ENCODE measurements at regions not wholly inside any gene's neighbourhood (a gene's known extent, or its start where the extent isn't known, plus 50 kb on each side); places are given as distances from the start of the nearest gene placed in this dataset.

DNA sequence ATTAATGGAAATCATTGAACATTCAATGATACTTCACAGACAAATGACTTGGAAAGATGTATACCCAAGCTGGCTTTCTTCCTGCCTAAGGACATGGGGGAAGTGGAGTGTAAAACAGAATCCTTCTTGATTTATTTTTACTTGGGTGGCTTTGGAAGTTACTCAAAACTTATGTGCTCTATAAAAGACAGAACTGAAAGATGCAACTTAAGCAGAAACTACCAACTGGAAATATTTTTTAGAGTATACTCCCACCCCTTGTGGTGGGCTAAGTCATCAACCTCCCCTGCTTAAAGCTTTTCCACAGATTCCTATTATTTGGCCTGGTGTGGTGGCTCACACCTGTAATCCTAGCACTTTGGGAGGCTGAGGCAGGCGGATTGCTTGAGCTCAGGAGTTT lies 126.0 kb upstream of the ATP2B1 start:
- Histone ChIP-seq H3K36me3 (ENCODE audit: insufficient read depth, low read length) (no peaks in the 10 kb centered on the region), H2AFZ (ENCODE audit: low read depth, low read length) (no peak overlapping the region), H3K4me2 (ENCODE audit: low read length) (no peak overlapping the region), H3K4me3 (ENCODE audit: low read length) (no peak overlapping the region), H3K27me3 (ENCODE audit: insufficient read depth, low read depth, low read length) (peaks cover 2% of the 10 kb centered on the region), H3K27ac (ENCODE audit: low read length) (no peak overlapping the region), H3F3A (ENCODE audit: insufficient read depth, low read length, poor library complexity, severe bottlenecking) (no peaks in the 10 kb centered on the region), H4K20me1 (ENCODE audit: insufficient read depth) (no peaks in the 10 kb centered on the region), H3K79me2 (replicated peaks; ENCODE audit: insufficient read depth, low read length) (no peaks in the 10 kb centered on the region), H3K9me2 (ENCODE audit: insufficient read depth, low read length) (no peaks in the 10 kb centered on the region), H3K9me3 (ENCODE audit: low read length) (no peaks in the 10 kb centered on the region), H3K9ac (ENCODE audit: low read length) (no peak overlapping the region)
- TF ChIP-seq EP300 (conservative IDR thresholded peaks at IDR 0.05; ENCODE audit: poor library complexity, severe bottlenecking) (no peak), SMC3 (conservative IDR thresholded peaks at IDR 0.05; ENCODE audit: poor library complexity) (no peak), RAD21 (conservative IDR thresholded peaks at IDR 0.05) (no peak), POLR2AphosphoS5 (IDR thresholded peaks at IDR 0.05) (no peak), EZH2 (IDR thresholded peaks at IDR 0.05; ENCODE audit: borderline replicate concordance, insufficient read depth, low read length, poor library complexity, severe bottlenecking) (no peak), MXI1 (conservative IDR thresholded peaks at IDR 0.05; ENCODE audit: poor library complexity, severe bottlenecking) (no peak), TAF1 (IDR thresholded peaks at IDR 0.05; ENCODE audit: low read depth) (no peak), REST (IDR thresholded peaks at IDR 0.05; ENCODE audit: borderline replicate concordance) (no peak)
- TF ChIP-seq, protein P1, sequence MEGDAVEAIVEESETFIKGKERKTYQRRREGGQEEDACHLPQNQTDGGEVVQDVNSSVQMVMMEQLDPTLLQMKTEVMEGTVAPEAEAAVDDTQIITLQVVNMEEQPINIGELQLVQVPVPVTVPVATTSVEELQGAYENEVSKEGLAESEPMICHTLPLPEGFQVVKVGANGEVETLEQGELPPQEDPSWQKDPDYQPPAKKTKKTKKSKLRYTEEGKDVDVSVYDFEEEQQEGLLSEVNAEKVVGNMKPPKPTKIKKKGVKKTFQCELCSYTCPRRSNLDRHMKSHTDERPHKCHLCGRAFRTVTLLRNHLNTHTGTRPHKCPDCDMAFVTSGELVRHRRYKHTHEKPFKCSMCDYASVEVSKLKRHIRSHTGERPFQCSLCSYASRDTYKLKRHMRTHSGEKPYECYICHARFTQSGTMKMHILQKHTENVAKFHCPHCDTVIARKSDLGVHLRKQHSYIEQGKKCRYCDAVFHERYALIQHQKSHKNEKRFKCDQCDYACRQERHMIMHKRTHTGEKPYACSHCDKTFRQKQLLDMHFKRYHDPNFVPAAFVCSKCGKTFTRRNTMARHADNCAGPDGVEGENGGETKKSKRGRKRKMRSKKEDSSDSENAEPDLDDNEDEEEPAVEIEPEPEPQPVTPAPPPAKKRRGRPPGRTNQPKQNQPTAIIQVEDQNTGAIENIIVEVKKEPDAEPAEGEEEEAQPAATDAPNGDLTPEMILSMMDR (IDR thresholded peaks at IDR 0.05; ENCODE audit: poor library complexity, severe bottlenecking) = no peak

DNA sequence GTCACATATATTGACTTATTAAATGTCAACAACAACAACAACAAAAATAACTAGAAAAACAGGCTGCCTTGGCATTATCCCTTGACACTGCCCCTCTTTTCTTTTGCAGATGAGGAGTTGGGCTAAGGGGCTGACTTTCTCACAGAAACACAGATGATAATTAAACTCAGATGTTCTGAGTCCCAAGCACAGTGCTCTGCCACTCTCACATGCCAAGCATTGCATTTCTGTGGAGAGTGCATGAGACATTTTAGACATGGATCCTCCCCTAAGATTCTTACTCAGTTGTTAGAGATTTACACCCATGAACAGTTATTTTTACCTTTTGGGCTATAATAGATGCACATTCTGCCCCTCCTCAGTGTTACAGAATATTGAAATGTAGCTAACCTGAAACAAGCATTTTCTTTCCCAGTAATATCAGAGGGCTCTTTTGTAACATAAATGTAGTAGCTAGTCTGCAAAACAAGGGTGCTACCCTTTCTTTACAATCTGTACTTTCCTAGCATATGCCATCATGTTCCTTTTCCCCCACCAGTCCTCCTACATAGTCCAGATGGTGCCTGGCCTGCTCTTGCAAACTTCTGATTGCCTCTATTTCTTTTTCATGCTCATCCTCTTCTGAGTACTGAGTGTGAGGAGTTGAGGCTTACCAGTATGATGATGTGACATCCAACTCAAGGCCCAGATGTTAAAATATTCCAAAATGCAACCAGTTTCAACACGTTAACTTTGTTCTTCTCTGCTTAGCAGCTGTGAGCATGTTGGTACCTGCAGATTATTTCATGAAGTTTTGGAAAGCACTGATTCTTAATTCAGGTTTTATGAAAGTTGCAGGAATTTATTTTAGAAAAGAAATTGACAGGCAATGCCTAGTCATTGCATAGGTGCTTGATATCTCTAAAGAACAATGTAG lies 125.0 kb upstream of the ATP2B1 start:
- Histone ChIP-seq H3K79me2 (replicated peaks; ENCODE audit: insufficient read depth, low read length) (no peaks in the 10 kb centered on the region), H2AFZ (ENCODE audit: low read depth, low read length) (no peak overlapping the region), H3K9me2 (ENCODE audit: insufficient read depth, low read length) (no peaks in the 10 kb centered on the region), H3K9ac (ENCODE audit: low read length) (no peak overlapping the region), H3K9me3 (ENCODE audit: low read length) (no peaks in the 10 kb centered on the region), H3K4me2 (ENCODE audit: low read length) (no peak overlapping the region), H3K4me3 (ENCODE audit: low read length) (no peak overlapping the region), H4K20me1 (ENCODE audit: insufficient read depth) (no peaks in the 10 kb centered on the region), H3F3A (ENCODE audit: insufficient read depth, low read length, poor library complexity, severe bottlenecking) (no peaks in the 10 kb centered on the region), H3K27me3 (ENCODE audit: insufficient read depth, low read depth, low read length) (peaks cover 2% of the 10 kb centered on the region), H3K27ac (ENCODE audit: low read length) (no peak overlapping the region), H3K36me3 (ENCODE audit: insufficient read depth, low read length) (no peaks in the 10 kb centered on the region)
- TF ChIP-seq SMC3 (conservative IDR thresholded peaks at IDR 0.05; ENCODE audit: poor library complexity) (no peak), EP300 (conservative IDR thresholded peaks at IDR 0.05; ENCODE audit: poor library complexity, severe bottlenecking) (no peak), EZH2 (IDR thresholded peaks at IDR 0.05; ENCODE audit: borderline replicate concordance, insufficient read depth, low read length, poor library complexity, severe bottlenecking) (no peak), MXI1 (conservative IDR thresholded peaks at IDR 0.05; ENCODE audit: poor library complexity, severe bottlenecking) (no peak), REST (IDR thresholded peaks at IDR 0.05; ENCODE audit: borderline replicate concordance) (no peak), POLR2AphosphoS5 (IDR thresholded peaks at IDR 0.05) (no peak), TAF1 (IDR thresholded peaks at IDR 0.05; ENCODE audit: low read depth) (no peak), RAD21 (conservative IDR thresholded peaks at IDR 0.05) (no peak)
- TF ChIP-seq, protein P1 (IDR thresholded peaks at IDR 0.05; ENCODE audit: poor library complexity, severe bottlenecking) = no peak

All from neural cell (in vitro differentiated cells).